Thoracic aorta (tissue), 2 donors: ENCODE measurements at regions not wholly inside any gene's neighbourhood (a gene's known extent, or its start where the extent isn't known, plus 50 kb on each side); places are given as distances from the start of the nearest gene placed in this dataset.
"Not testable (repeated sequence)": the region's sequence is repeated elsewhere in the genome, so short reads cannot be mapped to it uniquely, and the experiment has no call there.

Experiments
- ATAC-seq: fragments of 150-250 bp; one replicate; pipeline ENCODE4 v1.8.0; 2017; ENCODE audit warnings: low read depth; ENCODE audit not compliant: insufficient number of reproducible peaks, low FRiP score
- DNase-seq: peaks from one replicate; pipeline ENCODE4 v3.0.0-alpha.2; 2020; ENCODE audit warnings: low spot score
- H3K27ac ChIP-seq, 2 donors: fragments of 200-600 bp; sonication (generic); 1 replicate in 1 of 2; 2 replicates in 1 of 2; pipeline ENCODE4 v1.5.1; 2016; ENCODE audit warnings: mild to moderate bottlenecking in 2 of 2, moderate library complexity in 2 of 2
- H3K27me3 ChIP-seq: fragments of 200-600 bp; sonication (generic); replicated peaks from 2 replicates; pipeline ENCODE4 v1.6.0; 2016; ENCODE audit warnings: mild to moderate bottlenecking; ENCODE audit not compliant: insufficient read depth
- H3K36me3 ChIP-seq: fragments of 200-600 bp; sonication (generic); one replicate; pipeline ENCODE4 v1.5.1; 2016
- H3K4me1 ChIP-seq, 2 donors: fragments of 200-600 bp; sonication (generic); 1 replicate in 1 of 2; 2 replicates in 1 of 2; pipeline versions ENCODE4 v1.5.1 to v1.6.0; 2016; ENCODE audit warnings: low read depth in 2 of 2, mild to moderate bottlenecking in 1 of 2; ENCODE audit not compliant: control insufficient read depth in 1 of 2
- H3K4me3 ChIP-seq: fragments of 200-600 bp; sonication (generic); 2 replicates; pipeline ENCODE4 v1.5.1; 2016; ENCODE audit warnings: mild to moderate bottlenecking
- H3K9me3 ChIP-seq: fragments of 200-600 bp; sonication (generic); 2 replicates; pipeline ENCODE4 v1.5.1; 2016
- CTCF ChIP-seq: fragments of 200-600 bp; sonication (generic); IDR thresholded peaks from one replicate; pipeline ENCODE4 v1.5.1; 2019; ENCODE audit warnings: antibody characterized with exemption

- no peak for ATAC-seq
- TF ChIP-seq CTCF: no peak
- Histone ChIP-seq H3K27me3 (no peaks in the 10 kb centered on the region), H3K27ac (no peak overlapping the region), H3K4me1 (peaks cover under 1 to 2% of the 10 kb centered on the region in 2 donors), H3K4me3 (no peak overlapping the region), H3K9me3 (no peaks in the 10 kb centered on the region), H3K36me3 (no peaks in the 10 kb centered on the region)
- no peak for DNase-seq
These were observed 105.0 kb downstream of the BDH1 start for GRCh38 chr3:197450810-197451209.

DNA sequence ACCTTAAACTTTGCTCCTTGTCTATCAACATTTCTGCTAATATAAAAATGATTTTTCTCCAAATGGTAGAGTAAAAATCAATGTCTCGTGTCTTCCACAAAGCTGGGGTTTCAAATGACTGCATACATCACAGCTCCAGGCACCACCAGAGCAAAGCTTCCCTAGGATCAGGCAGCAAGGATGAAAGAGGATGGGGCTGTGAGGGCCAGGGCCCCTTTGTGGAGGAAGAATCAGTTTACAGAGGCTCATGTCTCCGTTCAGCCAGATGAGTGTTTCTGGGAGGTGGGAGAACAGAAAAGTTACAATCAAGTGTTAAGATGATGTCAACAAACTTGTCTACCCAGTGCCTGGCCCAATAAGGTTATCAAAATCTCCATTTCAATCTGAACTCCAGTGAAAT, 105.5 kb downstream of the BDH1 start:
- TF ChIP-seq CTCF: no peak
- Histone ChIP-seq H3K36me3 (no peaks in the 10 kb centered on the region), H3K27ac (no peak overlapping the region), H3K27me3 (no peaks in the 10 kb centered on the region), H3K9me3 (no peaks in the 10 kb centered on the region), H3K4me1 (no peaks in the 10 kb centered on the region), H3K4me3 (no peak overlapping the region)
- ATAC-seq (no peak), DNase-seq (no peak)

- ATAC-seq, H3K36me3 ChIP-seq, DNase-seq, H3K27me3 ChIP-seq, H3K4me3 ChIP-seq, H3K4me1 ChIP-seq, H3K9me3 ChIP-seq, H3K27ac ChIP-seq: not testable (repeated sequence)
These were observed 106.6 kb downstream of the BDH1 start for GRCh38 chr3:197449181-197449580.

DNA sequence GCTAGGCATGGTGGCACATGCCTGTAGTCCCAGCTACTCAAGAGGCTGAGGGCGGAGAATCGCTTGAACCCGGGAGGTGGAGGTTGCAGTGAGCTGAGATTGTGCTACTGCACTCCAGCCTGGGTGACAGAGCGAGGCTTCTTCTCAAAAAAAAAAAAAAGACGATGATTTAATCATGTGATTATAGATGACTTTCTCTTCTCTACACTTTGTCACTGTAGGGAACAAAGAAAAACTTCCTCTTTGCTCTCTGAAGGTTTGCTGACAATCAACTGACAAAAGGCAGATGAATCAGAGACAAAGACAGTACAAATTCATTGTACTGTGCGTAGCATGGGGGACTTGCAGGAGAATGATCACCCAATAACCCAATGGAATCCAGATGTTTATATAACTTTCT, 108.0 kb downstream of the BDH1 start:
- not testable (repeated sequence) for ATAC-seq, H3K4me1 ChIP-seq, H3K4me3 ChIP-seq, H3K27me3 ChIP-seq, DNase-seq, H3K36me3 ChIP-seq, H3K9me3 ChIP-seq, H3K27ac ChIP-seq

GRCh38 chr3:197447057-197447456, 108.7 kb downstream of the BDH1 start:
- ATAC-seq: no peak
- no peaks in the 10 kb centered on the region for H3K27me3 ChIP-seq
- TF ChIP-seq CTCF: no peak

GRCh38 chr3:197446700-197447056, 109.1 kb downstream of the BDH1 start:
- H3K27me3 ChIP-seq: no peaks in the 10 kb centered on the region
- no peaks in the 10 kb centered on the region for H3K4me1 ChIP-seq
- TF ChIP-seq CTCF: no peak
- H3K4me3 ChIP-seq: no peak overlapping the region
- H3K27ac ChIP-seq: no peak overlapping the region
- H3K36me3 ChIP-seq: no peaks in the 10 kb centered on the region
- ATAC-seq (no peak), DNase-seq (no peak)
- H3K9me3 ChIP-seq: no peaks in the 10 kb centered on the region

More at GRCh38 chr3:197447057-197447456, 108.7 kb downstream of the BDH1 start:
- DNase-seq: no peak
- H3K4me1 ChIP-seq: no peaks in the 10 kb centered on the region
- no peak overlapping the region for H3K27ac ChIP-seq
- no peaks in the 10 kb centered on the region for H3K36me3 ChIP-seq
- no peaks in the 10 kb centered on the region for H3K9me3 ChIP-seq
- no peak overlapping the region for H3K4me3 ChIP-seq
